ENCODE measurements at regions not wholly inside any gene's neighbourhood (a gene's known extent, or its start where the extent isn't known, plus 50 kb on each side); places are given as distances from the start of the nearest gene placed in this dataset.

DNA sequence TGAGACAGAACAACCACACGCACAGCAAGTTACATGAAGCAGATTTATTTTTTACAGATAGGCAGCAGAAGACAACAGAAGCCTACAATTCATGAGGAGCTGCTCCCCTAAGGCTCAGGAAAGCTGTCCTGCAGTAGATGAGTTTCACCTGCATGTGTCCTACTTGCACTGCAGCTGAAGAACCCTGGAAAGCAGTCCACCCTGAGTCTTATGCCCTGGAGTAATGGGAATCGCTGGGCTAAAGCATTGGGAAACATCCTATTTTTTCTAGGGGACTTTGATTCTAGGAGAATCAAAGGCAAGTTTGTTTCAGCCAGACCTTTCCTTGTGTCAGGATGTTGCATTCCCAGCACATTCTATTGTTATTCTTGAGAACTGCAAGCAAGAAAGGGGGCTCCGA lies 304.8 kb downstream of the LRATD1 start:
- TF ChIP-seq ZNF331 (CRISPR knock-in tag; IDR thresholded peaks at IDR 0.05; ENCODE audit: low read depth): no peak
- TF ChIP-seq, protein P1, sequence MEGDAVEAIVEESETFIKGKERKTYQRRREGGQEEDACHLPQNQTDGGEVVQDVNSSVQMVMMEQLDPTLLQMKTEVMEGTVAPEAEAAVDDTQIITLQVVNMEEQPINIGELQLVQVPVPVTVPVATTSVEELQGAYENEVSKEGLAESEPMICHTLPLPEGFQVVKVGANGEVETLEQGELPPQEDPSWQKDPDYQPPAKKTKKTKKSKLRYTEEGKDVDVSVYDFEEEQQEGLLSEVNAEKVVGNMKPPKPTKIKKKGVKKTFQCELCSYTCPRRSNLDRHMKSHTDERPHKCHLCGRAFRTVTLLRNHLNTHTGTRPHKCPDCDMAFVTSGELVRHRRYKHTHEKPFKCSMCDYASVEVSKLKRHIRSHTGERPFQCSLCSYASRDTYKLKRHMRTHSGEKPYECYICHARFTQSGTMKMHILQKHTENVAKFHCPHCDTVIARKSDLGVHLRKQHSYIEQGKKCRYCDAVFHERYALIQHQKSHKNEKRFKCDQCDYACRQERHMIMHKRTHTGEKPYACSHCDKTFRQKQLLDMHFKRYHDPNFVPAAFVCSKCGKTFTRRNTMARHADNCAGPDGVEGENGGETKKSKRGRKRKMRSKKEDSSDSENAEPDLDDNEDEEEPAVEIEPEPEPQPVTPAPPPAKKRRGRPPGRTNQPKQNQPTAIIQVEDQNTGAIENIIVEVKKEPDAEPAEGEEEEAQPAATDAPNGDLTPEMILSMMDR (conservative IDR thresholded peaks at IDR 0.05; ENCODE audit: low read depth in 2 of 2): no peak; a peak in 1 of 4 replicates
- TF ChIP-seq, protein P2, sequence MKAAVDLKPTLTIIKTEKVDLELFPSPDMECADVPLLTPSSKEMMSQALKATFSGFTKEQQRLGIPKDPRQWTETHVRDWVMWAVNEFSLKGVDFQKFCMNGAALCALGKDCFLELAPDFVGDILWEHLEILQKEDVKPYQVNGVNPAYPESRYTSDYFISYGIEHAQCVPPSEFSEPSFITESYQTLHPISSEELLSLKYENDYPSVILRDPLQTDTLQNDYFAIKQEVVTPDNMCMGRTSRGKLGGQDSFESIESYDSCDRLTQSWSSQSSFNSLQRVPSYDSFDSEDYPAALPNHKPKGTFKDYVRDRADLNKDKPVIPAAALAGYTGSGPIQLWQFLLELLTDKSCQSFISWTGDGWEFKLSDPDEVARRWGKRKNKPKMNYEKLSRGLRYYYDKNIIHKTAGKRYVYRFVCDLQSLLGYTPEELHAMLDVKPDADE (IDR thresholded peaks at IDR 0.05): no peak

Measured in GM23338 (cell line).